ENCODE measurements at regions not wholly inside any gene's neighbourhood (a gene's known extent, or its start where the extent isn't known, plus 50 kb on each side); places are given as distances from the start of the nearest gene placed in this dataset.

- TF ChIP-seq ZFX (IDR thresholded peaks at IDR 0.05; ENCODE audit: borderline replicate concordance): no peak
- TF ChIP-seq CTCF (IDR thresholded peaks at IDR 0.05): no peak
Observed at GRCh38 chr5:50947906-50948683, 281.7 kb downstream of the PARP8 start.

GRCh38 chr5:50953290-50953689 is 286.9 kb downstream of the PARP8 start:
- no peak for TF ChIP-seq CTCF (IDR thresholded peaks at IDR 0.05)
- TF ChIP-seq ZFX (IDR thresholded peaks at IDR 0.05; ENCODE audit: borderline replicate concordance): no peak
- H3K27ac ChIP-seq: no peak overlapping the region

More at GRCh38 chr5:50947906-50948683, 281.7 kb downstream of the PARP8 start:
- no peak overlapping the region for H3K27ac ChIP-seq

- H3K27ac ChIP-seq: no peak overlapping the region
- no peak for TF ChIP-seq ZFX (IDR thresholded peaks at IDR 0.05; ENCODE audit: borderline replicate concordance)
- TF ChIP-seq CTCF (IDR thresholded peaks at IDR 0.05): peak; percentile 80
Observed at GRCh38 chr5:50958852-50959457, 292.5 kb downstream of the PARP8 start.

- H3K27ac ChIP-seq: peak overlapping the region; percentile 58
- no peak for TF ChIP-seq ZFX (IDR thresholded peaks at IDR 0.05; ENCODE audit: borderline replicate concordance)
- TF ChIP-seq CTCF (IDR thresholded peaks at IDR 0.05): peak; percentile 96
Observed at GRCh38 chr5:50962934-50963872, 296.8 kb downstream of the PARP8 start.

GRCh38 chr5:50963971-50964745 is 297.7 kb downstream of the PARP8 start:
- TF ChIP-seq CTCF (IDR thresholded peaks at IDR 0.05) (no peak), ZFX (IDR thresholded peaks at IDR 0.05; ENCODE audit: borderline replicate concordance) (no peak)
- no peak overlapping the region for H3K27ac ChIP-seq

- TF ChIP-seq ZFX (IDR thresholded peaks at IDR 0.05; ENCODE audit: borderline replicate concordance): no peak
- no peak for TF ChIP-seq CTCF (IDR thresholded peaks at IDR 0.05)
- no peak overlapping the region for H3K27ac ChIP-seq
Observed at GRCh38 chr5:50964746-50965653, 298.6 kb downstream of the PARP8 start.
